PFSK-1 (cell line): ENCODE measurements at regions not wholly inside any gene's neighbourhood (a gene's known extent, or its start where the extent isn't known, plus 50 kb on each side); places are given as distances from the start of the nearest gene placed in this dataset.

Experiments
- FOXP2 ChIP-seq: optimal IDR thresholded peaks from 2 replicates; pipeline ENCODE3; 2011; ENCODE audit warnings: borderline replicate concordance, control low read depth, inconsistent platforms; ENCODE audit not compliant: insufficient read depth; ENCODE audit errors: extremely low read length, extremely low read depth
- POLR2AphosphoS5 ChIP-seq: IDR thresholded peaks from 2 replicates; pipeline ENCODE4 v1.6.1; 2012; ENCODE audit warnings: low read depth, mild to moderate bottlenecking, control low read depth, low read length, moderate library complexity
- SIN3A ChIP-seq: IDR thresholded peaks from 2 replicates; pipeline ENCODE4 v1.6.1; 2012; ENCODE audit warnings: mild to moderate bottlenecking, low read length, moderate library complexity, borderline replicate concordance; ENCODE audit not compliant: insufficient read depth
- TAF1 ChIP-seq: IDR thresholded peaks from 2 replicates; pipeline ENCODE4 v1.6.1; 2012; ENCODE audit warnings: low read length, control low read depth, borderline replicate concordance; ENCODE audit not compliant: insufficient read depth
- TF ChIP-seq, protein P1 (sequence below), 2 experiments: IDR thresholded peaks; 2 replicates each; pipeline versions ENCODE4 v1.6.1 to v1.8.0; 2011 to 2012; ENCODE audit warnings: low read depth in 2 of 2, low read length in 2 of 2, control low read depth in 1 of 2, inconsistent platforms in 1 of 2, mild to moderate bottlenecking in 1 of 2, moderate library complexity in 1 of 2; ENCODE audit not compliant: insufficient read depth in 1 of 2

DNA sequence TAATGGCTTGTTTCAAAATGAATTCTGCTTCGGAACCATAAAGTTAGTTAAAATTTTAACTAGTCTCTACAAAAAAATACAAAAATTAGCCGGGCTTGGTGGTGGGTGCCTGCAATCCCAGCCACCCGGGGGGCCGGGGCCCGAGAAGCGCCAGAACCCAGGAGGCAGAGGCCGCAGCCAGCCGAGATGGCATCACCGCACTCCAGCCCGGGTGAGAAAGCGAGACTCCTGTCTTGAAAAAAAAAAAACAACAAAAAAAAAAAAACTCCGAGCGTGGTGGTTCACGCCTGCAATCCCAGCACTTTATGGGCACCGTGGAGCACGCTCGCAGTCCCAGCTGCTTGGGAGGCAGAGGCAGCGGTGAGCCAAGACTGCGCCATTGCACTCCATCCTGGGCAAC is 781.4 kb downstream of the BRINP3 start:
- no peak for TF ChIP-seq TAF1
- TF ChIP-seq, protein P1, sequence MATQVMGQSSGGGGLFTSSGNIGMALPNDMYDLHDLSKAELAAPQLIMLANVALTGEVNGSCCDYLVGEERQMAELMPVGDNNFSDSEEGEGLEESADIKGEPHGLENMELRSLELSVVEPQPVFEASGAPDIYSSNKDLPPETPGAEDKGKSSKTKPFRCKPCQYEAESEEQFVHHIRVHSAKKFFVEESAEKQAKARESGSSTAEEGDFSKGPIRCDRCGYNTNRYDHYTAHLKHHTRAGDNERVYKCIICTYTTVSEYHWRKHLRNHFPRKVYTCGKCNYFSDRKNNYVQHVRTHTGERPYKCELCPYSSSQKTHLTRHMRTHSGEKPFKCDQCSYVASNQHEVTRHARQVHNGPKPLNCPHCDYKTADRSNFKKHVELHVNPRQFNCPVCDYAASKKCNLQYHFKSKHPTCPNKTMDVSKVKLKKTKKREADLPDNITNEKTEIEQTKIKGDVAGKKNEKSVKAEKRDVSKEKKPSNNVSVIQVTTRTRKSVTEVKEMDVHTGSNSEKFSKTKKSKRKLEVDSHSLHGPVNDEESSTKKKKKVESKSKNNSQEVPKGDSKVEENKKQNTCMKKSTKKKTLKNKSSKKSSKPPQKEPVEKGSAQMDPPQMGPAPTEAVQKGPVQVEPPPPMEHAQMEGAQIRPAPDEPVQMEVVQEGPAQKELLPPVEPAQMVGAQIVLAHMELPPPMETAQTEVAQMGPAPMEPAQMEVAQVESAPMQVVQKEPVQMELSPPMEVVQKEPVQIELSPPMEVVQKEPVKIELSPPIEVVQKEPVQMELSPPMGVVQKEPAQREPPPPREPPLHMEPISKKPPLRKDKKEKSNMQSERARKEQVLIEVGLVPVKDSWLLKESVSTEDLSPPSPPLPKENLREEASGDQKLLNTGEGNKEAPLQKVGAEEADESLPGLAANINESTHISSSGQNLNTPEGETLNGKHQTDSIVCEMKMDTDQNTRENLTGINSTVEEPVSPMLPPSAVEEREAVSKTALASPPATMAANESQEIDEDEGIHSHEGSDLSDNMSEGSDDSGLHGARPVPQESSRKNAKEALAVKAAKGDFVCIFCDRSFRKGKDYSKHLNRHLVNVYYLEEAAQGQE (IDR thresholded peaks at IDR 0.05; ENCODE audit: insufficient read depth in 1 of 2, low read depth in 2 of 2, low read length in 2 of 2) = no peak
- no peak for TF ChIP-seq SIN3A
- no peak for TF ChIP-seq FOXP2
- no peak for TF ChIP-seq POLR2AphosphoS5

DNA sequence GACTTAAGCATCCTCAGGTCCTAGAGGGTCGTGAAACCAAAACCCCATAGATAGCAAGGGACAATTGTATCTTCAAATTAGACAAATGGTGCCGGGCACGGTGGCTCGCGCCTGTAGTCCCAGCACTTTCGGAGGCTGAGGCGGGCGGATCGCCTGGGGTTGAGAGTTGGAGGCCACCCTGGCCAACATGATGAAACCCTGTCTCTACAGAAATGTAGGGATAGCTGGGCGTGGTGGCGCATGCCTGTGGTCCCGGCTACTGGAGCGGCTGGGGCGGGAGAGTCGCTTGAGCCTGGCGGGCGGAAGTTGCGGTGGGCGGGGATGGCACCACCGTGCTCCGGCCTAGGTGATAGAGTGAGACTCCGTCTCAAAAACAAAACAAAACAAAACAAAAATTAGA is 780.6 kb downstream of the BRINP3 start:
- TF ChIP-seq TAF1 = no peak
- no peak for TF ChIP-seq SIN3A
- TF ChIP-seq FOXP2 = no peak

DNA sequence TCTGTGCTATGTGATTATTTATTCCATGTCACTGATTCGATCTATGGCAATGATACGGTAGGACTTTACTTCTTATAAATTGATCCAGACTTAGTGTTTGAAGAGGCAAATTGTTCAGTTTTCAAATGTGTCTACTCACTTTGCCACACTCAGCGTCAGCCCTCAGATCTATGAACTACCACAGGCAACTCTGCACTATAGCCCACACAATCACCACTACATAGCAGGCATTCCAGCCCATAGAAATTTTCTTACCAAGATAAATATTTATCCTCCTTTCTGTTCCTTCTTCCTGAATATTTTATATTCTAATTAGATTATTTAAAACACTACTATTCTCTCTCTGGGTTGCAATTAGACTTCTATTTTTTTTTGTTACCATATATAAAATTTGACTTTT is 776.1 kb downstream of the BRINP3 start:
- TF ChIP-seq POLR2AphosphoS5 (no peak), TAF1 (no peak), SIN3A (no peak), FOXP2 (no peak)
- TF ChIP-seq, protein P1 (IDR thresholded peaks at IDR 0.05; ENCODE audit: insufficient read depth in 1 of 2, low read depth in 2 of 2, low read length in 2 of 2) = no peak

DNA sequence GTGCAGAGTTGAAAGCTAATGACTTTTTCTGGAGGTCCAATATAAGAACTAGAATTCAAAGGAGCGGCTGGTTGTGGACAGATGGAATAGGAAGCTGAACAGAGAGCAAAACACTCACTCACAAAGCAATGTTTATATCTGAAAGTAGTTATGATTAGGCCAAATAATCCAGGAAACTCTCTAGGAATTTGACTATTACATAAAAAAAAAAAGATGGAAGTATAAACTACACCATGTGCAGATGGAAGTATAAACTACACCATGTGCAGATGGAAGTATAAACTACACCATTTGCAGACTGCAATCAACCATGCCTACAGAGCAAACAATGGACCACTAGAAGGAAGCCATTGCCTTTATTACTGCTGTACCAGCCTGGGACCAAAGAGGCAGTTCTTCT is 771.1 kb downstream of the BRINP3 start:
- TF ChIP-seq POLR2AphosphoS5 = no peak
- no peak for TF ChIP-seq FOXP2
- no peak for TF ChIP-seq TAF1
- TF ChIP-seq, protein P1 (IDR thresholded peaks at IDR 0.05; ENCODE audit: insufficient read depth in 1 of 2, low read depth in 2 of 2, low read length in 2 of 2) = no peak
- TF ChIP-seq SIN3A = no peak

DNA sequence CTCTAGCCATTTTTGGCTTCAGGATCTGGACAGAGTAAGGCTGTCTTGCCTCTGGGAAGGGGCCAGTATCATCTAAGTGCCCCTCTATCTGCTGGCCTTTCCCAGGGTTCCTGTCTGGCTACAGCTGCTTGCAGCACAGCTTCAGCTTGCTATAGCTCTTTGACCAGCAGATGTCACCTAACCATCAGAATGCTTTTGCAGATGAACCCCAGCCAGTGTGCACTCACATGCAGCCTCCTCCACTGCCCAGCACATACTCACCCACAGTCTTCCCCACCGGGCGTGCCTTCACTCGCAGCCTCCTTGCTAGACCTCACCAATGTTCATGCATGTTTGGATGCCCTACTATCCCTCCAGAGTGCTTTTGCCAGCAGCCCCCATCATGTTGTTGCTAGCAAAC is 769.0 kb downstream of the BRINP3 start:
- TF ChIP-seq FOXP2 (no peak), SIN3A (no peak)

DNA sequence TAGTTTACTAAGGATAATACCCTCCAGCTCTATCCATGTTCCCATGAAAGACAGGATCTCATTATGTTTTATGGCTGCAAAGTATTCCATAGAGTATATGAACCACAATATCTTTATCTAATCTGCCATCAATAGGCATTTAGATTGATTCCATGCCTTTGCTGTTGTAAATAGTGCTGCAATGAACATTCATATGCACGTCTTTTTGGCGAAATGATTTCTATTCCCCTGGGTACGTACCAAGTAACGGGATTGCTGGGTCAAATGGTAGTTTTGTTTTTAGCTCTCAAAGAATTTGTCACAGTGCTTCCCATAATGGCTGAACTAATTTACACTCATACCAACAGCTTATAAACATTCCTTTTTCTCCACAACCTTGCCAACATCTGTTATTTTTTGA is 750.9 kb downstream of the BRINP3 start:
- TF ChIP-seq FOXP2 (no peak), TAF1 (no peak), SIN3A (no peak), POLR2AphosphoS5 (no peak)
- TF ChIP-seq, protein P1 (IDR thresholded peaks at IDR 0.05; ENCODE audit: insufficient read depth in 1 of 2, low read depth in 2 of 2, low read length in 2 of 2) = no peak
